IMR-90 (cell line): ENCODE measurements at regions not wholly inside any gene's neighbourhood (a gene's known extent, or its start where the extent isn't known, plus 50 kb on each side); places are given as distances from the start of the nearest gene placed in this dataset.

ENCODE experiments used
- ATAC-seq: fragments of 200-7000 bp; cut with Tn5 transposase; 2 replicates; pipeline ENCODE4 v1.9.1; 2020; ENCODE audit warnings: low read depth, mild to moderate bottlenecking, moderate library complexity
- BruUV-seq: library from RNA; stranded (reverse); fragments of 400-500 nt; replicated peaks from 2 replicates; lab custom pipeline; 2021; lab: Mats Ljungman, UMichigan
- CTCF ChIA-PET: fragments of 300-600 bp; formaldehyde crosslinking; extraction: SDS; loops from one replicate; lab custom pipeline; 2021; ENCODE audit warnings: antibody characterized with exemption; lab: Yijun Ruan, JAX
- POLR2A ChIA-PET: fragments of 300-600 bp; sonication (Branson Sonifier 250); formaldehyde crosslinking; loops from one replicate; lab custom pipeline; 2022; ENCODE audit warnings: antibody characterized with exemption; ENCODE audit not compliant: unreplicated experiment; lab: Charles Lee
- DNase-seq: peaks from one replicate; pipeline ENCODE4 v3.0.0; 2013
- H2AFZ ChIP-seq: replicated peaks from 2 replicates; pipeline ENCODE3; 2013; ENCODE audit warnings: low read length, mild to moderate bottlenecking; ENCODE audit not compliant: poor library complexity
- H2AK5ac ChIP-seq: 2 replicates; pipeline ENCODE4 v1.6.1; 2013; ENCODE audit warnings: low read depth, low read length, inconsistent platforms
- H2AK9ac ChIP-seq: replicated peaks from 2 replicates; pipeline ENCODE3; 2013; ENCODE audit warnings: mild to moderate bottlenecking, low read depth, low read length, moderate library complexity; ENCODE audit not compliant: poor library complexity
- H2BK120ac ChIP-seq: 2 replicates; pipeline ENCODE4 v1.6.1; 2013; ENCODE audit warnings: low read depth, low read length, inconsistent platforms
- H2BK15ac ChIP-seq: 3 replicates; pipeline ENCODE4 v1.6.1; 2013; ENCODE audit warnings: low read depth, low read length, inconsistent platforms
- H2BK20ac ChIP-seq: 2 replicates; pipeline ENCODE4 v1.6.1; 2013; ENCODE audit warnings: low read depth, mild to moderate bottlenecking, inconsistent platforms, low read length, moderate library complexity
- H2BK5ac ChIP-seq: 2 replicates; pipeline ENCODE4 v1.6.1; 2013; ENCODE audit warnings: mild to moderate bottlenecking, low read depth, low read length, inconsistent platforms; ENCODE audit not compliant: poor library complexity, severe bottlenecking
- H3K14ac ChIP-seq: replicated peaks from 2 replicates; pipeline ENCODE4 v1.6.1; 2013; ENCODE audit warnings: low read depth, low read length, inconsistent platforms
- H3K18ac ChIP-seq: 2 replicates; pipeline ENCODE4 v1.6.1; 2013; ENCODE audit warnings: low read depth, low read length, control low read depth
- H3K23ac ChIP-seq: 2 replicates; pipeline ENCODE4 v1.6.1; 2013; ENCODE audit warnings: low read depth, low read length, inconsistent platforms
- H3K27ac ChIP-seq: 2 replicates; pipeline ENCODE4 v1.5.1; 2013; ENCODE audit warnings: mild to moderate bottlenecking, control low read depth, low read length; ENCODE audit not compliant: insufficient read depth
- H3K27me3 ChIP-seq: 2 replicates; pipeline ENCODE4 v1.6.1; 2013; ENCODE audit warnings: low read length; ENCODE audit not compliant: control insufficient read depth, insufficient read depth
- H3K36me3 ChIP-seq: 2 replicates; pipeline ENCODE4 v1.6.1; 2013; ENCODE audit warnings: low read length, mixed read lengths; ENCODE audit not compliant: control insufficient read depth, insufficient read depth
- H3K4ac ChIP-seq: 2 replicates; pipeline ENCODE4 v1.6.1; 2013; ENCODE audit warnings: low read depth, low read length, inconsistent platforms
- H3K4me1 ChIP-seq: 2 replicates; pipeline ENCODE4 v1.6.1; 2013; ENCODE audit warnings: low read length, mixed read lengths; ENCODE audit not compliant: control insufficient read depth, insufficient read depth
- H3K4me2 ChIP-seq: 2 replicates; pipeline ENCODE4 v1.6.1; 2013; ENCODE audit warnings: low read depth, mild to moderate bottlenecking, control low read depth, low read length, moderate library complexity
- H3K4me3 ChIP-seq: 2 replicates; pipeline ENCODE4 v1.5.1; 2013; ENCODE audit warnings: low read depth, mild to moderate bottlenecking, control low read depth, low read length, moderate library complexity; ENCODE audit not compliant: insufficient read depth
- H3K56ac ChIP-seq: 2 replicates; pipeline ENCODE4 v1.6.1; 2013; ENCODE audit warnings: low read length, inconsistent platforms; ENCODE audit not compliant: insufficient read depth; ENCODE audit errors: extremely low read depth
- H3K79me1 ChIP-seq, 2 experiments: 2 replicates each; pipeline ENCODE4 v1.6.1; 2013; ENCODE audit warnings: low read length in 2 of 2, inconsistent platforms in 1 of 2, low read depth in 1 of 2
- H3K9ac ChIP-seq: 2 replicates; pipeline ENCODE4 v1.6.1; 2013; ENCODE audit warnings: low read depth, low read length, control low read depth
- H3K9me1 ChIP-seq: 2 replicates; pipeline ENCODE4 v1.6.1; 2013; ENCODE audit warnings: low read length, inconsistent platforms; ENCODE audit not compliant: insufficient read depth
- H3K9me3 ChIP-seq: 2 replicates; pipeline ENCODE4 v1.6.1; 2013; ENCODE audit warnings: low read length; ENCODE audit not compliant: control insufficient read depth, insufficient read depth
- H4K20me1 ChIP-seq: 2 replicates; pipeline ENCODE4 v1.6.1; 2013; ENCODE audit warnings: low read length, inconsistent platforms; ENCODE audit not compliant: insufficient read depth
- H4K5ac ChIP-seq: 2 replicates; pipeline ENCODE4 v1.6.1; 2013; ENCODE audit warnings: mild to moderate bottlenecking, low read depth, low read length, control low read depth
- H4K8ac ChIP-seq, 2 experiments: 2 replicates each; pipeline ENCODE4 v1.6.1; 2013; ENCODE audit warnings: low read depth in 2 of 2, low read length in 2 of 2, control low read depth in 1 of 2, inconsistent platforms in 1 of 2
- H4K91ac ChIP-seq: 2 replicates; pipeline ENCODE4 v1.6.1; 2013; ENCODE audit warnings: low read depth, low read length, inconsistent platforms; ENCODE audit not compliant: insufficient read depth
- BHLHE40 ChIP-seq: fragments of 150-350 bp; IDR thresholded peaks from 2 replicates; pipeline ENCODE4 v1.6.1; 2016; ENCODE audit warnings: mild to moderate bottlenecking, low read depth, low read length
- MAZ ChIP-seq: IDR thresholded peaks from 2 replicates; pipeline ENCODE4 v1.6.1; 2012; ENCODE audit warnings: low read depth, mild to moderate bottlenecking, low read length, improper control_type of control experiment, moderate library complexity, borderline replicate concordance
- USF2 ChIP-seq: fragments of 150-350 bp; IDR thresholded peaks from 2 replicates; pipeline ENCODE4 v1.6.1; 2017; ENCODE audit warnings: mild to moderate bottlenecking, antibody characterized with exemption, low read length, low read depth
- WGBS, 2 experiments: methylation state at CpG; one replicate each; pipeline versions ENCODE4 v1.1.5 to v1.1.7; 2013; ENCODE audit warnings: missing lambda C conversion rate in 2 of 2; ENCODE audit not compliant: insufficient read length in 1 of 2; ENCODE audit errors: extremely low coverage in 2 of 2; 5-methylcytosine and 5-hydroxymethylcytosine counted together
- dilution Hi-C: fragments of 300-500 bp; cut with HindIII; formaldehyde crosslinking; loops from one replicate; pipeline ENCODE4 v1.14.3; 2018; ENCODE audit warnings: low sequenced_read_pairs; ENCODE audit not compliant: unreplicated experiment
- in situ Hi-C: fragments of 300-500 bp; cut with MboI; formaldehyde crosslinking; loops from 3 replicates; pipeline ENCODE4 v1.14.3; 2019; ENCODE audit warnings: low sequenced_read_pairs, inconsistent platforms, mixed read lengths
- intact Hi-C: fragments of 100-400 bp; cut with micrococcal nuclease; formaldehyde crosslinking; loops from 2 replicates; pipeline ENCODE4 v1.10.0; 2022

- H3K9ac ChIP-seq = no peak overlapping the region
- H2AK9ac ChIP-seq = no peak overlapping the region
- TF ChIP-seq BHLHE40 = no peak
- no peak for TF ChIP-seq MAZ
- no peak for TF ChIP-seq USF2
- no peak overlapping the region for H3K4ac ChIP-seq
- H4K5ac ChIP-seq = no peak overlapping the region
- DNase-seq (no peak), ATAC-seq (no peak)
- intact Hi-C loops = no loop called here
- no peak overlapping the region for H3K4me2 ChIP-seq
- no peak overlapping the region for H2AFZ ChIP-seq
- H3K4me1 ChIP-seq = no peaks in the 10 kb centered on the region
- H3K79me1 ChIP-seq = no peaks in the 10 kb centered on the region
- no peak overlapping the region for H3K18ac ChIP-seq
- ChIA-PET POLR2A (no interaction called here), CTCF (no interaction called here)
- no peaks in the 10 kb centered on the region for H3K36me3 ChIP-seq
- no peak overlapping the region for H2BK120ac ChIP-seq
- no peak overlapping the region for H2AK5ac ChIP-seq
- H3K23ac ChIP-seq = no peak overlapping the region
- H3K4me3 ChIP-seq = no peak overlapping the region
- H4K8ac ChIP-seq = no peak overlapping the region
- H2BK5ac ChIP-seq = no peak overlapping the region
- H3K27ac ChIP-seq = no peak overlapping the region
- no peak overlapping the region for H2BK20ac ChIP-seq
- no peaks in the 10 kb centered on the region for H3K9me1 ChIP-seq
- no peaks in the 10 kb centered on the region for H4K20me1 ChIP-seq
- WGBS, 2 experiments = no CpG with 5 or more reads among the region's 1 CpG
- no peak overlapping the region for H2BK15ac ChIP-seq
- H3K14ac ChIP-seq = no peak overlapping the region
- peaks cover 1% of the 10 kb centered on the region; the same call in 1 of the 2 replicates for H3K27me3 ChIP-seq
- in situ Hi-C loops = no loop called here
- no peak overlapping the region for H3K56ac ChIP-seq
- H3K9me3 ChIP-seq = no peaks in the 10 kb centered on the region
- BruUV-seq = no TSS peak
- dilution Hi-C loops = no loop called here
- no peak overlapping the region for H4K91ac ChIP-seq
Observed at GRCh38 chr15:47866446-47866845, 149.1 kb downstream of the SEMA6D start.
